ENCODE measurements at regions not wholly inside any gene's neighbourhood (a gene's known extent, or its start where the extent isn't known, plus 50 kb on each side); places are given as distances from the start of the nearest gene placed in this dataset.

- Histone ChIP-seq H3K23ac (ENCODE audit: low read length) (no peak overlapping the region), H3K4ac (ENCODE audit: low read depth, low read length) (no peak overlapping the region), H4K8ac (ENCODE audit: low read depth, low read length) (no peak overlapping the region), H3K36me3 (ENCODE audit: control insufficient read depth in 1 of 2, insufficient read depth in 2 of 2, low read length in 2 of 2) (no peaks in the 10 kb centered on the region), H3K79me2 (ENCODE audit: control insufficient read depth, insufficient read depth, low read length, poor library complexity) (no peaks in the 10 kb centered on the region), H3K27me3 (ENCODE audit: insufficient read depth, low read length) (no peaks in the 10 kb centered on the region), H4K91ac (ENCODE audit: low read depth, low read length) (no peak overlapping the region), H3K27ac (ENCODE audit: low read depth, low read length) (no peak overlapping the region), H2AFZ (ENCODE audit: insufficient read depth, low read length, poor library complexity) (no peak overlapping the region), H3K18ac (ENCODE audit: low read length) (no peak overlapping the region), H4K12ac (ENCODE audit: low read depth, low read length) (no peak overlapping the region), H3K9me3 (ENCODE audit: insufficient read depth, low read depth, low read length) (no peaks in the 10 kb centered on the region), H3K79me1 (ENCODE audit: low read length) (no peaks in the 10 kb centered on the region), H3K14ac (ENCODE audit: low read length) (no peak overlapping the region), H2AK5ac (ENCODE audit: low read length) (no peak overlapping the region), H2BK12ac (ENCODE audit: low read length) (no peak overlapping the region), H3K4me2 (ENCODE audit: low read length) (no peak overlapping the region), H2BK5ac (ENCODE audit: low read depth, low read length, poor library complexity) (no peak overlapping the region), H3K4me1 (ENCODE audit: control insufficient read depth in 1 of 2, insufficient read depth in 2 of 2, low read length in 2 of 2) (no peaks in the 10 kb centered on the region), H3K4me3 (ENCODE audit: low read depth, low read length) (no peak overlapping the region), H2BK120ac (ENCODE audit: insufficient read depth, low read length, poor library complexity) (no peak overlapping the region), H3K9ac (ENCODE audit: low read length) (no peak overlapping the region)
- no peak for DNase-seq
- WGBS (ENCODE audit: extremely low coverage, insufficient coverage, insufficient read length), result no CpG with 5 or more reads among the region's 4 CpGs
These were observed 1185.9 kb upstream of the TENM4 start for GRCh38 chr11:80626721-80627120.

- Histone ChIP-seq H3K27me3 (ENCODE audit: insufficient read depth, low read length) (no peaks in the 10 kb centered on the region), H3K4me1 (ENCODE audit: control insufficient read depth in 1 of 2, insufficient read depth in 2 of 2, low read length in 2 of 2) (no peaks in the 10 kb centered on the region), H3K23ac (ENCODE audit: low read length) (no peak overlapping the region), H3K4ac (ENCODE audit: low read depth, low read length) (no peak overlapping the region), H4K91ac (ENCODE audit: low read depth, low read length) (no peak overlapping the region), H2BK120ac (ENCODE audit: insufficient read depth, low read length, poor library complexity) (no peak overlapping the region), H3K14ac (ENCODE audit: low read length) (no peak overlapping the region), H3K79me2 (ENCODE audit: control insufficient read depth, insufficient read depth, low read length, poor library complexity) (no peaks in the 10 kb centered on the region), H3K9me3 (ENCODE audit: insufficient read depth, low read depth, low read length) (no peaks in the 10 kb centered on the region), H2BK12ac (ENCODE audit: low read length) (no peak overlapping the region), H3K9ac (ENCODE audit: low read length) (no peak overlapping the region), H3K27ac (ENCODE audit: low read depth, low read length) (no peak overlapping the region), H3K4me2 (ENCODE audit: low read length) (no peak overlapping the region), H4K8ac (ENCODE audit: low read depth, low read length) (no peak overlapping the region), H3K4me3 (ENCODE audit: low read depth, low read length) (no peak overlapping the region), H4K12ac (ENCODE audit: low read depth, low read length) (no peak overlapping the region), H2AK5ac (ENCODE audit: low read length) (no peak overlapping the region), H2BK5ac (ENCODE audit: low read depth, low read length, poor library complexity) (no peak overlapping the region), H3K18ac (ENCODE audit: low read length) (no peak overlapping the region), H3K79me1 (ENCODE audit: low read length) (no peaks in the 10 kb centered on the region), H2AFZ (ENCODE audit: insufficient read depth, low read length, poor library complexity) (no peak overlapping the region), H3K36me3 (ENCODE audit: control insufficient read depth in 1 of 2, insufficient read depth in 2 of 2, low read length in 2 of 2) (no peaks in the 10 kb centered on the region)
- WGBS (ENCODE audit: extremely low coverage, insufficient coverage, insufficient read length), result no CpG with 5 or more reads among the region's 3 CpGs
- no peak for DNase-seq
These were observed 1184.7 kb upstream of the TENM4 start for GRCh38 chr11:80625563-80625962.

GRCh38 chr11:80621871-80622270 is 1181.0 kb upstream of the TENM4 start:
- DNase-seq, result no peak
- no peaks in the 10 kb centered on the region for H3K9me3 ChIP-seq (ENCODE audit: insufficient read depth, low read depth, low read length)
- no peak overlapping the region for H3K9ac ChIP-seq (ENCODE audit: low read length)
- H2AFZ ChIP-seq (ENCODE audit: insufficient read depth, low read length, poor library complexity), result no peak overlapping the region
- no peak overlapping the region for H3K14ac ChIP-seq (ENCODE audit: low read length)
- no peaks in the 10 kb centered on the region for H3K79me2 ChIP-seq (ENCODE audit: control insufficient read depth, insufficient read depth, low read length, poor library complexity)
- no peak overlapping the region for H2BK12ac ChIP-seq (ENCODE audit: low read length)
- no CpG with 5 or more reads among the region's 3 CpGs for WGBS (ENCODE audit: extremely low coverage, insufficient coverage, insufficient read length)
- no peak overlapping the region for H2AK5ac ChIP-seq (ENCODE audit: low read length)
- H2BK120ac ChIP-seq (ENCODE audit: insufficient read depth, low read length, poor library complexity), result no peak overlapping the region
- H4K8ac ChIP-seq (ENCODE audit: low read depth, low read length), result no peak overlapping the region
- no peak overlapping the region for H3K23ac ChIP-seq (ENCODE audit: low read length)
- no peak overlapping the region for H3K27ac ChIP-seq (ENCODE audit: low read depth, low read length)
- H2BK5ac ChIP-seq (ENCODE audit: low read depth, low read length, poor library complexity), result no peak overlapping the region
- no peak overlapping the region for H3K18ac ChIP-seq (ENCODE audit: low read length)
- H4K91ac ChIP-seq (ENCODE audit: low read depth, low read length), result no peak overlapping the region
- H3K79me1 ChIP-seq (ENCODE audit: low read length), result no peaks in the 10 kb centered on the region
- H3K4me1 ChIP-seq (ENCODE audit: control insufficient read depth in 1 of 2, insufficient read depth in 2 of 2, low read length in 2 of 2), result no peaks in the 10 kb centered on the region
- no peak overlapping the region for H4K12ac ChIP-seq (ENCODE audit: low read depth, low read length)
- no peak overlapping the region for H3K4ac ChIP-seq (ENCODE audit: low read depth, low read length)
- H3K4me3 ChIP-seq (ENCODE audit: low read depth, low read length), result no peak overlapping the region
- H3K27me3 ChIP-seq (ENCODE audit: insufficient read depth, low read length), result no peaks in the 10 kb centered on the region
- no peak overlapping the region for H3K4me2 ChIP-seq (ENCODE audit: low read length)
- no peaks in the 10 kb centered on the region for H3K36me3 ChIP-seq (ENCODE audit: control insufficient read depth in 1 of 2, insufficient read depth in 2 of 2, low read length in 2 of 2)

GRCh38 chr11:80620867-80621266 is 1180.0 kb upstream of the TENM4 start:
- H4K8ac ChIP-seq (ENCODE audit: low read depth, low read length), result no peak overlapping the region
- H2AFZ ChIP-seq (ENCODE audit: insufficient read depth, low read length, poor library complexity), result no peak overlapping the region
- no peaks in the 10 kb centered on the region for H3K4me1 ChIP-seq (ENCODE audit: control insufficient read depth in 1 of 2, insufficient read depth in 2 of 2, low read length in 2 of 2)
- H3K14ac ChIP-seq (ENCODE audit: low read length), result no peak overlapping the region
- H4K91ac ChIP-seq (ENCODE audit: low read depth, low read length), result no peak overlapping the region
- no peak overlapping the region for H3K9ac ChIP-seq (ENCODE audit: low read length)
- no peak overlapping the region for H3K23ac ChIP-seq (ENCODE audit: low read length)
- no peak overlapping the region for H4K12ac ChIP-seq (ENCODE audit: low read depth, low read length)
- H2AK5ac ChIP-seq (ENCODE audit: low read length), result no peak overlapping the region
- H3K4me2 ChIP-seq (ENCODE audit: low read length), result no peak overlapping the region
- no peak overlapping the region for H2BK12ac ChIP-seq (ENCODE audit: low read length)
- H2BK120ac ChIP-seq (ENCODE audit: insufficient read depth, low read length, poor library complexity), result no peak overlapping the region
- H3K79me1 ChIP-seq (ENCODE audit: low read length), result no peaks in the 10 kb centered on the region
- H3K4ac ChIP-seq (ENCODE audit: low read depth, low read length), result no peak overlapping the region
- WGBS (ENCODE audit: extremely low coverage, insufficient coverage, insufficient read length), result no CpG with 5 or more reads among the region's 2 CpGs
- DNase-seq, result no peak
- H2BK5ac ChIP-seq (ENCODE audit: low read depth, low read length, poor library complexity), result no peak overlapping the region
- H3K18ac ChIP-seq (ENCODE audit: low read length), result no peak overlapping the region
- H3K36me3 ChIP-seq (ENCODE audit: control insufficient read depth in 1 of 2, insufficient read depth in 2 of 2, low read length in 2 of 2), result no peaks in the 10 kb centered on the region
- no peak overlapping the region for H3K27ac ChIP-seq (ENCODE audit: low read depth, low read length)
- no peaks in the 10 kb centered on the region for H3K79me2 ChIP-seq (ENCODE audit: control insufficient read depth, insufficient read depth, low read length, poor library complexity)
- no peaks in the 10 kb centered on the region for H3K9me3 ChIP-seq (ENCODE audit: insufficient read depth, low read depth, low read length)
- H3K4me3 ChIP-seq (ENCODE audit: low read depth, low read length), result no peak overlapping the region
- H3K27me3 ChIP-seq (ENCODE audit: insufficient read depth, low read length), result no peaks in the 10 kb centered on the region

Measured in trophoblast cell (in vitro differentiated cells and primary cell).